ENCODE measurements at regions not wholly inside any gene's neighbourhood (a gene's known extent, or its start where the extent isn't known, plus 50 kb on each side); places are given as distances from the start of the nearest gene placed in this dataset.

DNA sequence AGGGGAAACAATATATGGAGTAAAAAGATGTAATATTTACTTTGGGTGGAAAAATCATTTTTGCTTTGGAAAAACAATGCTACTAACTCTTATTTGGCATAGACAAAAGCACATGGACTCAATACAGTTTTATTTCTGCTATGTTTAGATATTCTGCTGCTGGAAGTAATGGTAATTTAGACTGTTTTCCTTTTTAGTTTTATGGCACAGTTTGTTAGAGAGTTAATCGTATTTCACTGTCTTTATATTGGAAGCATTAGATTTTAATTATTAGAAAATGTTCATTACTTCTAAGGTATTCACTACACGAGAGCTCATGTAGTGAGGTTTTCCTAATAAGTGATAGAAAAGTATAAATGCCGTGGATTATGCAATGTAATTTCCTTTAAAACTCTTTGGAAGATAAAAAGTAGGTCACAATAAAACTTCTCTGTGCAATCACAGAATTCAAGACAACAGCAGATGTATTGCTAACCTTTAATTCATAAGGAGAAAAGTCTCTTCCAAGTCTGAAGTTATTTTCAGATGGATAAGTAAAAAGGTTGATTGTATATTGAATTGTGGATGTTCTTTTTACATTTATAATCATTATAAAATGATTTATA lies 851.8 kb downstream of the TMTC2 start:
- POLR2A ChIA-PET: no interaction called here
- Histone ChIP-seq H3K36me3 (ENCODE audit: control insufficient read depth in 2 of 2, insufficient read depth in 1 of 2, low read length in 2 of 2) (no peaks in the 10 kb centered on the region), H3K27ac (ENCODE audit: extremely low read depth, low read depth, low read length) (no peak overlapping the region), H3K4me1 (ENCODE audit: control insufficient read depth, insufficient read depth, low read length) (no peaks in the 10 kb centered on the region), H3K9me3 (ENCODE audit: control insufficient read depth, insufficient read depth, low read depth, low read length) (no peaks in the 10 kb centered on the region), H3K4me3 (ENCODE audit: low read depth, low read length) (no peak overlapping the region)
- CTCF ChIA-PET: interaction anchor here (0.6 kb wide), 1 partner anchor 657 kb away, joined by 4 read pairs; no protein-coding TSS in a partner anchor
- TF ChIP-seq SETDB1 (IDR thresholded peaks at IDR 0.05; ENCODE audit: insufficient read length, low read length) (no peak), ZNF596 (tag by site-specific recombination; IDR thresholded peaks at IDR 0.05) (no peak), ZXDB (tag by site-specific recombination; IDR thresholded peaks at IDR 0.05) (no peak), MZF1 (tag by site-specific recombination; IDR thresholded peaks at IDR 0.05; ENCODE audit: borderline replicate concordance) (no peak)

DNA sequence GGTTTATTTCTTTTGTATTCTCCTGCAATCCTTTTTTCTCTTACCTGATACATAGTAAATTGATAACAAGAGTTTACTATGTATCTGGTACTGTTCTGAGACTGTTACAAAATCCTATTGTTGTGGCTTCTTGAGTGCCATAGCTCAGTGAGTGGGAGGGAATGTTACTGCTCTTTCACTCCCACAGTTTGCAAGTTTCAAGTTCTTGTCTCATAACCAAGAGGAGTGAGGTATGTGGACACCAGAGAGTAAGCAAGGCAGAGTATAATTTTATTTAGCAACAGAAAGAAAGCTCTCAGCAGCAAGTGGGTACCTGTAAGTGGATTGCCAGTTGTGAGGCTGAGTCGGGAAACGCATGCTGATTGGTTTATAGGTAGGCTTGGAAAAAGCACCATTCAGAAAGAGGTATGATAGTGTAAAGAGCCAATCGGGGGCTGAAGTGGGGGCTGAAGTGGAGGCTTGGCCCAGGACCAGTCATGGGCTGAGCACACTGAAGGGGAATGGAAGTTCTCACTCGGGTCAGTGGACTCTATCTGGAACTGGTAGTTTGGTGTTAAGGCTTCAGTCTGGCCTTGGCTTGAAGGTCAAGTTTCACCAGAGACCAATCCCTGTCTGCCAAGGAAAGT lies 850.8 kb downstream of the TMTC2 start:
- Histone ChIP-seq H3K9me3 (ENCODE audit: control insufficient read depth, insufficient read depth, low read depth, low read length) (no peaks in the 10 kb centered on the region), H3K4me3 (ENCODE audit: low read depth, low read length) (no peak overlapping the region), H3K36me3 (ENCODE audit: control insufficient read depth in 2 of 2, insufficient read depth in 1 of 2, low read length in 2 of 2) (no peaks in the 10 kb centered on the region), H3K27ac (ENCODE audit: extremely low read depth, low read depth, low read length) (no peak overlapping the region), H3K4me1 (ENCODE audit: control insufficient read depth, insufficient read depth, low read length) (no peaks in the 10 kb centered on the region)
- CTCF ChIA-PET: no interaction called here
- TF ChIP-seq SCRT1 (tag by site-specific recombination; IDR thresholded peaks at IDR 0.05; ENCODE audit: borderline replicate concordance) (no peak), ZNF701 (tag by site-specific recombination; IDR thresholded peaks at IDR 0.05) (no peak), KLF16 (tag by site-specific recombination; IDR thresholded peaks at IDR 0.05) (no peak), SALL2 (tag by site-specific recombination; IDR thresholded peaks at IDR 0.05; ENCODE audit: borderline replicate concordance) (no peak), ZNF514 (tag by site-specific recombination; IDR thresholded peaks at IDR 0.05) (no peak), BCL11B (tag by site-specific recombination; IDR thresholded peaks at IDR 0.05; ENCODE audit: low read depth) (no peak), PRDM1 (tag by site-specific recombination; IDR thresholded peaks at IDR 0.05) (no peak), ZFP69B (tag by site-specific recombination; IDR thresholded peaks at IDR 0.05) (no peak), SP7 (tag by site-specific recombination; IDR thresholded peaks at IDR 0.05) (no peak), GFI1B (tag by site-specific recombination; IDR thresholded peaks at IDR 0.05) (no peak), KLF7 (tag by site-specific recombination; IDR thresholded peaks at IDR 0.05; ENCODE audit: borderline replicate concordance) (no peak), ZNF555 (tag by site-specific recombination; conservative IDR thresholded peaks at IDR 0.05) (no peak), ZNF530 (tag by site-specific recombination; IDR thresholded peaks at IDR 0.05; ENCODE audit: low read depth) (no peak), ZBTB21 (tag by site-specific recombination; IDR thresholded peaks at IDR 0.05) (no peak), ZNF292 (tag by site-specific recombination; IDR thresholded peaks at IDR 0.05; ENCODE audit: borderline replicate concordance, low read depth) (no peak), KLF9 (tag by site-specific recombination; IDR thresholded peaks at IDR 0.05; ENCODE audit: low read depth) (no peak)
- TF ChIP-seq, protein P1, sequence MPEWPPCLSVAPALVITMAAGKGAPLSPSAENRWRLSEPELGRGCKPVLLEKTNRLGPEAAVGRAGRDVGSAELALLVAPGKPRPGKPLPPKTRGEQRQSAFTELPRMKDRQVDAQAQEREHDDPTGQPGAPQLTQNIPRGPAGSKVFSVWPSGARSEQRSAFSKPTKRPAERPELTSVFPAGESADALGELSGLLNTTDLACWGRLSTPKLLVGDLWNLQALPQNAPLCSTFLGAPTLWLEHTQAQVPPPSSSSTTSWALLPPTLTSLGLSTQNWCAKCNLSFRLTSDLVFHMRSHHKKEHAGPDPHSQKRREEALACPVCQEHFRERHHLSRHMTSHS (tag by site-specific recombination; IDR thresholded peaks at IDR 0.05): no peak
- TF ChIP-seq, protein P2, sequence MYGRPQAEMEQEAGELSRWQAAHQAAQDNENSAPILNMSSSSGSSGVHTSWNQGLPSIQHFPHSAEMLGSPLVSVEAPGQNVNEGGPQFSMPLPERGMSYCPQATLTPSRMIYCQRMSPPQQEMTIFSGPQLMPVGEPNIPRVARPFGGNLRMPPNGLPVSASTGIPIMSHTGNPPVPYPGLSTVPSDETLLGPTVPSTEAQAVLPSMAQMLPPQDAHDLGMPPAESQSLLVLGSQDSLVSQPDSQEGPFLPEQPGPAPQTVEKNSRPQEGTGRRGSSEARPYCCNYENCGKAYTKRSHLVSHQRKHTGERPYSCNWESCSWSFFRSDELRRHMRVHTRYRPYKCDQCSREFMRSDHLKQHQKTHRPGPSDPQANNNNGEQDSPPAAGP (tag by site-specific recombination; IDR thresholded peaks at IDR 0.05): no peak
- POLR2A ChIA-PET: no interaction called here
